HEK293T (cell line): ENCODE measurements at regions not wholly inside any gene's neighbourhood (a gene's known extent, or its start where the extent isn't known, plus 50 kb on each side); places are given as distances from the start of the nearest gene placed in this dataset.
"Not testable (repeated sequence)": the region's sequence is repeated elsewhere in the genome, so short reads cannot be mapped to it uniquely, and the experiment has no call there.

ENCODE experiments used
- FOXM1 ChIP-seq: fragments of 450-650 bp; IDR thresholded peaks from 2 replicates; pipeline ENCODE4 v1.6.1; 2017; ENCODE audit warnings: mild to moderate bottlenecking, borderline replicate concordance
- SP1 ChIP-seq: fragments of 450-650 bp; IDR thresholded peaks from 2 replicates; pipeline ENCODE4 v1.6.1; 2017
- TARDBP ChIP-seq: fragments of 450-650 bp; IDR thresholded peaks from 2 replicates; pipeline ENCODE4 v1.6.1; 2016
- ZNF384 ChIP-seq: fragments of 450-650 bp; IDR thresholded peaks from 2 replicates; pipeline ENCODE4 v1.6.1; 2016

GRCh38 chr17:14560325-14560724, 259.4 kb downstream of the HS3ST3B1 start:
- not testable (repeated sequence) for TF ChIP-seq SP1, TARDBP, FOXM1, ZNF384
